OCI-LY7 (cell line): ENCODE measurements at regions not wholly inside any gene's neighbourhood (a gene's known extent, or its start where the extent isn't known, plus 50 kb on each side); places are given as distances from the start of the nearest gene placed in this dataset.

Source experiments
- BruUV-seq: library from RNA; stranded (reverse); fragments of 400-500 nt; replicated peaks from 2 replicates; lab custom pipeline; 2021; lab: Mats Ljungman, UMichigan
- CTCF ChIA-PET: fragments of 300-600 bp; sonication (Branson Sonifier 250); formaldehyde crosslinking; loops from one replicate; lab custom pipeline; 2022; ENCODE audit warnings: antibody characterized with exemption; ENCODE audit not compliant: unreplicated experiment; lab: Charles Lee
- POLR2A ChIA-PET: fragments of 300-600 bp; sonication (Branson Sonifier 250); formaldehyde crosslinking; loops from one replicate; lab custom pipeline; 2022; ENCODE audit warnings: antibody characterized with exemption; lab: Charles Lee
- DNase-seq: peaks from one replicate; pipeline ENCODE4 v3.0.0-alpha.2; 2015; ENCODE audit warnings: low spot score
- H2AFZ ChIP-seq: fragments of 200-600 bp; sonication (generic), shearing (Covaris generic); 2 replicates; pipeline ENCODE4 v1.6.1; 2014; ENCODE audit warnings: mild to moderate bottlenecking, antibody characterized with exemption, low read length, moderate library complexity
- H3K27ac ChIP-seq: fragments of 200-600 bp; sonication (generic); 2 replicates; pipeline ENCODE4 v1.5.1; 2014; ENCODE audit warnings: mixed run types, low read depth, mild to moderate bottlenecking, moderate library complexity, low read length, inconsistent platforms; ENCODE audit not compliant: poor library complexity, severe bottlenecking
- H3K36me3 ChIP-seq: fragments of 200-600 bp; sonication (generic); 2 replicates; pipeline ENCODE4 v1.6.1; 2014; ENCODE audit warnings: mild to moderate bottlenecking, antibody characterized with exemption, low read length, moderate library complexity, mixed read lengths; ENCODE audit not compliant: insufficient read depth
- H3K4me1 ChIP-seq: fragments of 200-600 bp; sonication (generic); 2 replicates; pipeline ENCODE4 v1.5.1; 2014; ENCODE audit warnings: mild to moderate bottlenecking, low read length; ENCODE audit not compliant: insufficient read depth, poor library complexity, severe bottlenecking
- H3K4me2 ChIP-seq: fragments of 200-600 bp; sonication (generic); 2 replicates; pipeline ENCODE4 v1.6.1; 2014; ENCODE audit warnings: mild to moderate bottlenecking, low read length
- H3K4me3 ChIP-seq: fragments of 200-600 bp; sonication (generic); 2 replicates; pipeline ENCODE4 v1.5.1; 2014; ENCODE audit warnings: mild to moderate bottlenecking, low read depth, low read length; ENCODE audit not compliant: poor library complexity, severe bottlenecking
- H3K79me2 ChIP-seq: fragments of 200-600 bp; sonication (generic); 2 replicates; pipeline ENCODE4 v1.6.1; 2016; ENCODE audit warnings: low read depth, mild to moderate bottlenecking, low read length, moderate library complexity, mixed read lengths; ENCODE audit not compliant: insufficient read depth
- H3K9me2 ChIP-seq: fragments of 200-600 bp; sonication (generic); 2 replicates; pipeline ENCODE4 v1.6.1; 2016; ENCODE audit warnings: mild to moderate bottlenecking, low read length, mixed read lengths; ENCODE audit not compliant: insufficient read depth
- H3K9me3 ChIP-seq: fragments of 200-600 bp; sonication (generic); 2 replicates; pipeline ENCODE4 v1.6.1; 2014; ENCODE audit warnings: mild to moderate bottlenecking, mixed run types, low read length, mixed read lengths
- H4K20me1 ChIP-seq: fragments of 200-600 bp; sonication (generic); 2 replicates; pipeline ENCODE4 v1.6.1; 2014; ENCODE audit warnings: mild to moderate bottlenecking, antibody characterized with exemption, low read length, moderate library complexity, mixed read lengths; ENCODE audit not compliant: insufficient read depth
- CTCF ChIP-seq: fragments of 200-600 bp; sonication (generic); conservative IDR thresholded peaks from 2 replicates; pipeline ENCODE4 v1.5.1; 2014; ENCODE audit warnings: mild to moderate bottlenecking, antibody characterized with exemption, low read length, moderate library complexity, mixed read lengths
- EZH2phosphoT487 ChIP-seq: fragments of 200-600 bp; sonication (generic); IDR thresholded peaks from 2 replicates; pipeline ENCODE4 v1.6.1; 2018; ENCODE audit warnings: low read depth, borderline replicate concordance, mild to moderate bottlenecking, mixed run types, antibody characterized with exemption, low read length, moderate library complexity, mixed read lengths
- intact Hi-C: fragments of 100-400 bp; cut with micrococcal nuclease; formaldehyde crosslinking; loops from one replicate; pipeline ENCODE4 v1.10.0; 2022; ENCODE audit not compliant: unreplicated experiment

GRCh38 chrY:19644889-19645638, 99.5 kb downstream of the KDM5D start:
- Histone ChIP-seq H4K20me1 (no peaks in the 10 kb centered on the region), H3K9me2 (no peaks in the 10 kb centered on the region), H3K4me3 (no peak overlapping the region), H2AFZ (no peak overlapping the region), H3K9me3 (no peaks in the 10 kb centered on the region), H3K36me3 (no peaks in the 10 kb centered on the region), H3K27ac (no peak overlapping the region), H3K4me1 (no peaks in the 10 kb centered on the region), H3K4me2 (no peak overlapping the region), H3K79me2 (no peaks in the 10 kb centered on the region)
- TF ChIP-seq EZH2phosphoT487 (no peak), CTCF (no peak)
- POLR2A ChIA-PET: no interaction called here
- intact Hi-C loops: no loop called here
- DNase-seq: no peak
- no TSS peak for BruUV-seq
- CTCF ChIA-PET: no interaction called here

GRCh38 chrY:19637651-19638347, 106.7 kb downstream of the KDM5D start:
- Histone ChIP-seq H3K27ac (no peak overlapping the region), H2AFZ (no peak overlapping the region), H3K9me3 (no peaks in the 10 kb centered on the region), H3K36me3 (no peaks in the 10 kb centered on the region), H3K4me3 (no peak overlapping the region), H3K9me2 (no peaks in the 10 kb centered on the region), H3K4me2 (no peak overlapping the region), H3K79me2 (no peaks in the 10 kb centered on the region), H4K20me1 (no peaks in the 10 kb centered on the region), H3K4me1 (no peaks in the 10 kb centered on the region)
- TF ChIP-seq EZH2phosphoT487: no peak
- TF ChIP-seq CTCF: no peak
- BruUV-seq: no TSS peak
- CTCF ChIA-PET: no interaction called here
- intact Hi-C loops: no loop called here
- DNase-seq: no peak
- POLR2A ChIA-PET: no interaction called here

- Histone ChIP-seq H3K27ac (no peak overlapping the region), H3K4me3 (no peak overlapping the region), H3K9me3 (no peaks in the 10 kb centered on the region), H3K4me1 (no peaks in the 10 kb centered on the region), H3K4me2 (no peak overlapping the region), H2AFZ (no peak overlapping the region), H3K36me3 (no peaks in the 10 kb centered on the region), H3K79me2 (no peaks in the 10 kb centered on the region), H4K20me1 (no peaks in the 10 kb centered on the region), H3K9me2 (no peaks in the 10 kb centered on the region)
- no TSS peak for BruUV-seq
- no peak for DNase-seq
- CTCF ChIA-PET: no interaction called here
- TF ChIP-seq EZH2phosphoT487 (no peak), CTCF (no peak)
- POLR2A ChIA-PET: no interaction called here
- intact Hi-C loops: no loop called here
These were observed 115.6 kb downstream of the KDM5D start for GRCh38 chrY:19628926-19629325.
